ENCODE measurements at regions not wholly inside any gene's neighbourhood (a gene's known extent, or its start where the extent isn't known, plus 50 kb on each side); places are given as distances from the start of the nearest gene placed in this dataset.
A peak's percentile ranks its signal among the peaks of the same experiment; 100 is the strongest.
"Not testable (repeated sequence)": the region's sequence is repeated elsewhere in the genome, so short reads cannot be mapped to it uniquely, and the experiment has no call there.

GRCh38 chr4:111323916-111324315 is 701.0 kb upstream of the PITX2 start:
- H3K9me3 ChIP-seq = no peaks in the 10 kb centered on the region
- no peaks in the 10 kb centered on the region for H3K4me1 ChIP-seq
- H3K27me3 ChIP-seq = no peaks in the 10 kb centered on the region
- intact Hi-C loops (cut with DNase I) = no loop called here
- H3K4me3 ChIP-seq = peak overlapping the region in 1 of 2 donors; percentile 19
- DNase-seq (ENCODE audit: low spot score in 2 of 2) = no peak
- H3K27ac ChIP-seq = no peak overlapping the region
- no peaks in the 10 kb centered on the region for H3K36me3 ChIP-seq
- TF ChIP-seq, protein P1, sequence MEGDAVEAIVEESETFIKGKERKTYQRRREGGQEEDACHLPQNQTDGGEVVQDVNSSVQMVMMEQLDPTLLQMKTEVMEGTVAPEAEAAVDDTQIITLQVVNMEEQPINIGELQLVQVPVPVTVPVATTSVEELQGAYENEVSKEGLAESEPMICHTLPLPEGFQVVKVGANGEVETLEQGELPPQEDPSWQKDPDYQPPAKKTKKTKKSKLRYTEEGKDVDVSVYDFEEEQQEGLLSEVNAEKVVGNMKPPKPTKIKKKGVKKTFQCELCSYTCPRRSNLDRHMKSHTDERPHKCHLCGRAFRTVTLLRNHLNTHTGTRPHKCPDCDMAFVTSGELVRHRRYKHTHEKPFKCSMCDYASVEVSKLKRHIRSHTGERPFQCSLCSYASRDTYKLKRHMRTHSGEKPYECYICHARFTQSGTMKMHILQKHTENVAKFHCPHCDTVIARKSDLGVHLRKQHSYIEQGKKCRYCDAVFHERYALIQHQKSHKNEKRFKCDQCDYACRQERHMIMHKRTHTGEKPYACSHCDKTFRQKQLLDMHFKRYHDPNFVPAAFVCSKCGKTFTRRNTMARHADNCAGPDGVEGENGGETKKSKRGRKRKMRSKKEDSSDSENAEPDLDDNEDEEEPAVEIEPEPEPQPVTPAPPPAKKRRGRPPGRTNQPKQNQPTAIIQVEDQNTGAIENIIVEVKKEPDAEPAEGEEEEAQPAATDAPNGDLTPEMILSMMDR (IDR thresholded peaks at IDR 0.05) = no peak

GRCh38 chr4:111326450-111326849 is 703.6 kb upstream of the PITX2 start:
- DNase-seq (ENCODE audit: low spot score in 2 of 2) = no peak
- no peak overlapping the region for H3K27ac ChIP-seq
- intact Hi-C loops (cut with DNase I) = no loop called here
- H3K36me3 ChIP-seq = no peaks in the 10 kb centered on the region
- no peak overlapping the region for H3K4me3 ChIP-seq
- H3K27me3 ChIP-seq = no peaks in the 10 kb centered on the region
- H3K9me3 ChIP-seq = no peaks in the 10 kb centered on the region
- no peaks in the 10 kb centered on the region for H3K4me1 ChIP-seq
- TF ChIP-seq, protein P1 (IDR thresholded peaks at IDR 0.05) = no peak

- intact Hi-C loops (cut with DNase I) = no loop called here
- H3K27me3 ChIP-seq = no peaks in the 10 kb centered on the region
Observed at GRCh38 chr4:111330786-111331185, 707.9 kb upstream of the PITX2 start.

DNA sequence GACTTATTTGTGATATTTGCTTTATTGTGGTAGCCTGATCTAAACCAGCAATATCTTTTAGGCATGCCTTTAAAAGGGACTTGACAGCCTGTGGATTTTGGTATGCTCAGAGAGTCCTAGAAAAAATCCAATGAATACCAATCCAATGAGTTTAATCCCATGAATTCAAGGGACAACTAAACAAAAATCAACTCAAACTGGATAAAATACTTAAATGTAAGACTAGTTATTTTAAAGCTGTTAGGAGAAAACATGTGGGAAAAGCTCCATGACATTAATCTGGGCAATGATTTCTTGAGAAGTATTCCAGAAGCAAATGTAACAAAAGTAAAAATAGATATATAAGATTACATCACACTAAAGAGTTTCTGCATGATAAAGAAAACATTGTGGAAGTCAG is 711.5 kb upstream of the PITX2 start:
- no peaks in the 10 kb centered on the region for H3K9me3 ChIP-seq
- TF ChIP-seq, protein P1 (IDR thresholded peaks at IDR 0.05) = no peak
- H3K27ac ChIP-seq = no peak overlapping the region
- no peak overlapping the region for H3K4me3 ChIP-seq
- DNase-seq (ENCODE audit: low spot score in 2 of 2) = no peak
- intact Hi-C loops (cut with DNase I) = no loop called here
- H3K4me1 ChIP-seq = no peaks in the 10 kb centered on the region
- no peaks in the 10 kb centered on the region for H3K36me3 ChIP-seq
- no peaks in the 10 kb centered on the region for H3K27me3 ChIP-seq

More at GRCh38 chr4:111330786-111331185, 707.9 kb upstream of the PITX2 start:
- no peaks in the 10 kb centered on the region for H3K36me3 ChIP-seq
- TF ChIP-seq, protein P1 (IDR thresholded peaks at IDR 0.05) = no peak
- no peak for DNase-seq (ENCODE audit: low spot score in 2 of 2)
- H3K27ac ChIP-seq = no peak overlapping the region
- no peaks in the 10 kb centered on the region for H3K9me3 ChIP-seq
- H3K4me3 ChIP-seq = no peak overlapping the region
- no peaks in the 10 kb centered on the region for H3K4me1 ChIP-seq

GRCh38 chr4:111337186-111337876 is 714.5 kb upstream of the PITX2 start:
- H3K36me3 ChIP-seq; H3K9me3 ChIP-seq; H3K27ac ChIP-seq; H3K4me3 ChIP-seq; H3K27me3 ChIP-seq; DNase-seq (ENCODE audit: low spot score in 2 of 2); intact Hi-C loops (cut with DNase I); H3K4me1 ChIP-seq: not testable (repeated sequence)

GRCh38 chr4:111359602-111360001 is 736.7 kb upstream of the PITX2 start:
- TF ChIP-seq, protein P1 (IDR thresholded peaks at IDR 0.05) = no peak
- intact Hi-C loops (cut with DNase I) = no loop called here
- no peak for DNase-seq (ENCODE audit: low spot score in 2 of 2)
- no peaks in the 10 kb centered on the region for H3K36me3 ChIP-seq
- H3K4me3 ChIP-seq = no peak overlapping the region
- no peaks in the 10 kb centered on the region for H3K27me3 ChIP-seq
- no peak overlapping the region for H3K27ac ChIP-seq
- H3K9me3 ChIP-seq = no peaks in the 10 kb centered on the region
- H3K4me1 ChIP-seq = no peaks in the 10 kb centered on the region
